Activated gamma-delta T cell treated with Interleukin-2 at 50 U/mL for 16 hours (primary cell): ENCODE measurements at regions not wholly inside any gene's neighbourhood (a gene's known extent, or its start where the extent isn't known, plus 50 kb on each side); places are given as distances from the start of the nearest gene placed in this dataset.

Experiments used
- DNase-seq: peaks from one replicate; pipeline ENCODE4 v3.0.0-alpha.2; 2020

DNA sequence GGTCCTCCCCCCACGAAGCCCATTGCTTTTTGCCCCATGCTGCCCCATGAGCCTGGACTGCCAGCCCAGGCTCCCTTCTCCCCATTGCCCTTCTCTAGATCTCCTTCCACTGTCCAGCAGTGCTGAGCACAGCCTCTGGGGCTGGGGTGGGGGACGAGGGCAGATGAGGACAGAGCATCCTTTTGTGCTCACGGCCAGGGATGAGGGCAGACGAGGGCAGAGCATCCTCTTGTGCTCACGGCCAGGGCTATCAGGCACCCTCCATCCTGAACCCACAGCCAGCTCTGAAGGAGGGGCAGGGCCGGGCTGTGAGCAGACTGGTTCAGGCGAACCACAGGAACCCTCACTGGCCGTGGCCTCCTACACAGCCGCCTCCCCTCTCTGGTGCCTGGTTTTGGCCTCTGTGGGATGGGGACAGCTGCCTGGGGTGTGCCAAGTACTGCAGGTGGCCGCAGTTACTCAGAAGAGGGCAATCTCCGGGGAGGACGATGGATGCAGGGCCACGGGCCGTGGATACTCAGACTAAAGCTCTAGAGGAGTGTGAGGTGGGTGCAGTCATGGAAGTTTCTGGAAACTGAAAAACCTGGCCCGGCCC is 1258.8 kb downstream of the BRD1 start:
- DNase-seq: no peak

DNA sequence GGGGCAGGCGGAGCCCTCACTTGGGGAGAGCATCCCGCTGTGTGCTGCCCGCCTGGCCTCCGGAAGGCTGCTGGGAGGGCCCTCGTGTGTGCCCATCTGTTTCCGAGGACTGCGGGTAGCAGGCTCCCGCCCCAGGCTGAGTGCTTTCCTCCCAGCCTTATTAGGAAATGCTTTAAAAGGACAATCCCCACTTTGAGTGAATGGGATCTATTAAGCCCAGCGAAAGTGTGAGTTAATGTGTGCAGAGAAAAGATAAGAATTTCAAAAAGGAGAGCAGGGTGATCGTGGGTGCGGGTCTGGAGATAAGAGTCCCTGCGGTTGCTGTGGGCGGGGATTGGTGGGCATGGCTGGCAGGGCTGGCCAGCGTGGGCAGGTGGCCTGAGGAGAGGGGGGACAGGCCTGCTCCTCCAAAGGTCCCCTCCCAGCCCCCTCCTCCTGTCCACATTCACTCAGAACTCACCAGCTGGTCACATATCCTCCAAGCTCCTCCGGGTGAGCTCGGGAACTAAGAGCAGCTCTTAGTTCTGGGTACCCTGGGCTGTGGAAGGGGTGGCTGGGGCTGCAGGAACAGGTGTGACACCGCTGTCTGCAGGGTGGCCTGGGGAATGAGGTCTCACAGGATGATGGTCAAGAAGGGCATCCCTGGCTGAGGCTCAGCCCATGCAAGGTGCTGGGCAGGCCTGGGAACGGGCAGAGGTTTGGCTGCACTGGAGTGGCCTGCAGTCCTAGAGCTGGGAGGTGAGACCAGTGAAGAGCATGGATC is 1260.3 kb downstream of the BRD1 start:
- no peak for DNase-seq

DNA sequence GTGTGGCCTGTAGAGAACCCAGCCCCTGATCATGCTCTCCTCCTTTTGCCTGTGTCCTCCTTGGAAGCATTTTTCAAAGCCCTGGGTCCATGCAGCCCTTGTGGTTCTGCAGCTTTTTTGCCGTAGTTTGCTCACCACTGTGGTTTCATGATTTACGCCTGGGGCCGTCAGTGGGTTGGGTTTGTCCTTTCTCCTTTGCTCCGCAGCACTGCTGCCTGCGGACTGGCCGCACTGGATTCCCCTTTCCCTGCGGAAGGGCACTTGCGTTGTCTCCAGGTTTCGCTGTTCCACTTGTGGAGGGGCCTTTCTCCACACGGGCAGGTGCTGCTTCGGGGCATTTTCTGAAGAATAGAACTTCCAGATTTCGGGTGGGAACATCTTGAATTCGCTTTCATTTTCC is 1260.9 kb downstream of the BRD1 start:
- no peak for DNase-seq

DNA sequence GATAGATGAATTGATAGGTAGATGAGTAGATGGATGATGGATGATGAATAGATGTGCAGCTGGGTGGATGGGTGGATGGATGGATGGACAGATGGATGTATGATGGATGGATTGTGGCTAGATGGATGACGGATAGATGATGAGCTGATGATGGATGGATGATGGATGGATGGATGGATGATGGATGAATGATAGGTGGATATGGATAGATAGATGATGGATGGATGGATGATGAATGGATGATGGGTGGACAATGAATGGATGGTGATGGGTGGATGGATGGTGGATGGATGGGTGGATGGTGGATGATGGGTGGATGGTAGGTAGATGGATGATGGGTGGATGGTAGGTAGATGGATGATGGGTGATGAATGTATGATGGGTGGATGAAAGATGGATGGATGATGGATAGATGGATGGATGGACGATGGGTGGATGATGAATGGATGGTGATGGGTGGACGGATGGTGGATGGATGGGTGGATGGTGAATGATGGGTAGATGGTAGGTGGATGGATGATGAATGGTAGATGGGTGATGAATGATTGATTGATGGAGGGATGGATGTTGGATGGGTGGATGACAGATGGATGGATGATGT is 1261.7 kb downstream of the BRD1 start:
- DNase-seq: no peak

DNA sequence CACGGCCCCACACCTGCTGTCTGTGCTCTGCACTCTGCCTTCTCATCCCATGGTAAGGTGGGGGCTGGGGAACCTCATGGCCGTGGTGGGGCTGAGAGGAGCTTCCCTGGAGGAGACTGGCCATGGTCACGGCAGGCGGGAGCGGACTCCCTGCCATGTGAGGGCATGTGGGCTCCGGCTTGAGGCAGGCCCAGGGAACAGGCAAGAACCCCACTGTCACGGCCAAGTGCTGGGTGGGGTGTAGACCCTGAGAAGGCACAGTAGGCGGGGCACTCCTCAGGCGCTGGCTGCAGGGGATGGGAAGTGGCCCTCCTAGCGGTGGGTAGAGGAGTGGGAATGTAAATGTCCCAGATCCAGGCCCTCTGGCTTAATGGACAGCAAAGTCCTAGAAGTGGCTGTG is 1262.7 kb downstream of the BRD1 start:
- no peak for DNase-seq

DNA sequence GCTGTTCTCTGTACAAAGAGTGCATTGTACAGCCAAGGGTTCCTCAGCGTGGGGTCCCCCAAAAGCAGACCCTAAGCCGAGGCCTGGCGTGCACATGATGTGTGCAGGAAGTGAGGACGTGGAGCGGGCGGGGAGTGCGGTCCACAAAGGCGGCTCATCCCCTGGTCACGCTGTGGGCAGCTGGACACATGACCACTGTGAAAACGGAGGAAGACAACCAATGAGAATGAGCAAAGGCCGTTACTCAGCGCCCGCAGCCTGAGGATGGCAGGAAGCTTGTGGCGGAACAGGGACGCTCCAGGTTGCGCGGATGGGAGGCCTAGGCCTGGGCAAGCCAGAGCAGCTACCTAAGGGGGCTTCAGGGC is 1263.7 kb downstream of the BRD1 start:
- no peak for DNase-seq

DNA sequence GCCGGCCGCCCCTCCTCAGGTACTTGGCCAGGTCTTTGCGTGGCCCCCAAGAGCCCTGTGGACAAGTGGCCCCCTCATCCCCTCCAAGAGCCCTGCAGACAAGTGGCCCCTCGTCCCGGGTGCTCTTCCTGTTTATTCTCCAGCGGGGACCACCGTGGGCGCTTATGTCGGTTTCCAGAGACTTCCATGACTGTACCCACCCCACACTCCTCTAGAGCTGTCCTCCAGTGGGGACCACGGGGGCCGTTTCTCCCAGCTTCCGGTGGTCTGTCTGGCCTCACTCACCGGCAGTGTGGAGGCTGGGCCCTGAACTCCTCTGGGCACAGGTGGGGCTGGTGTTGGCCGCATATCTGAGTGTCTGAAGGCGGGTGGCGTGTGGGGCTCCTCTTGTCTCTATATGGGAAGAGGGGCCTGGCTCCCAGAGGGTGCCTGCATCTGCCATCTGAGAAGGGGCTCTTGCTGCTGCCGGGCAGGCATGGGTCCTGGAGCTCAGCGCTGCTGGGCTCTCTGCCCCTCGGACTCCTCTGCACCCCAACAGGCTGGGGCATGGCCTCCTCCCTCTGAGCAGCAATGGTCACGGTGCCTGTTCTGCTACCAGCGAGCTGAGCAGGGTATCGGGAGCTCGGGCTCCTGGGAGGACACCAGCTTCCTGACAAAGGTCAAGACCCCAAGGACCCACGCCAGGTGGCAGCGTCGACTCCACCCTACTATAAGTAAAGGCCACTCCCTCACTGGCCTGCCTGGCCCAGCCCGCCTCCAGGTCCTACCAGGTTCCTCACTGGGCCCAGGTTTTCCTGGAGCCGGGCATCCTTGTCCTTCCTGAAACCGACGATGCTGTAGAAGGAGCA is 1264.3 kb downstream of the BRD1 start:
- DNase-seq: no peak

DNA sequence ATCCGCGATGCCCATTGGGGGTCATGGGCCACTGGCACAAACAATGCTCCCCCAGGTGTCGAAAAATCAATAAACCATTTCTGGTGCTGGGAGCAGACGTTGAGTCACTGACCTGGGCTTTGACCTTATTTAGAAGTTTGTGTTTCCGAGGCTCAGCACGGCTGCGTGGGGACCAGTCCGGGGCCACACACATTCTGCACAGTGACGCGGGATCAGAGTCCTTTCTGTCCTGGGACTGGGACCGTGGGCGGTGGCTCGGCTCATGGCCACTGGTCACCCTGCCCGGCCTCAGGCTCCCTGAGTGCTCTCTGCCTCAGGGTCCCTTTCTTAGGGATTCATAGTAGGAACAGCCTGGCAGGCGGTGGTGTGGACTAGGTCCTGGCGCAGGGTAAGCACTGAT is 1266.0 kb downstream of the BRD1 start:
- no peak for DNase-seq

DNA sequence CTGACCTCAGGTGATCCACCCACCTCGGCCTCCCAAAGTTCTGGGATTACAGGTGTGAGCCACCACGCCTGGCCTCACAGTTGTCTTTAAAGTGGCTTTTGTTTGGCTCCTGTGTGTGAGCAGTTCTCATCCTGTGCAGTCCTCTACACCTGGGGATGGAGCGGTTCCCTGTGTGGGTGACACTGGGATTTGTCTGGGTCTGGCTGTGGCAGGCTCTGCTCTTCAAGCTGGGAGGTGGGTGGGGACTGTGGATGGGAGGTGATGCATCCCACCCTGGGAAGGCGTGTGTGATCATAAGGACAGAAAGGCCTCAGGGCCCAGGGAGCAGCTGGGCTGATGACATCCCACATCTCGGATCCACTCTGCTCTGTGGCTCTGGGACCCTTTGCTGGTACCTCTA is 1266.8 kb downstream of the BRD1 start:
- no peak for DNase-seq

DNA sequence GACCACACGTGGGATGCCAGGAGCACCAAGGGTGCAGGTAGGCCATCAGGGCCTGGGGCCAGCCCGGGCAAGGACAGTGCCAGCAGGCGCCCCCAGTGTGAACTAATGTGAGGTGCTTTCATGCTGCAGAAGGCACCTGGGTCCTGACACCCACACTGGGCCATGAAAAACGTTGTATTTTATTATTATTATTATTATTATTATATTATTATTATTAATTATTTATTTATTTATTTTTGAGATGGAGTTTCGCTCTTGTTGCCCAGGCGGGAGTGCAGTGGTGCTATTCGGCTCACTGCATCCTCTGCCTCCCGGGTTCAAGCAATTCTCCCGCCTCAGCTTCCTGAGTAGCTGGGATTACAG is 1267.3 kb downstream of the BRD1 start:
- no peak for DNase-seq

DNA sequence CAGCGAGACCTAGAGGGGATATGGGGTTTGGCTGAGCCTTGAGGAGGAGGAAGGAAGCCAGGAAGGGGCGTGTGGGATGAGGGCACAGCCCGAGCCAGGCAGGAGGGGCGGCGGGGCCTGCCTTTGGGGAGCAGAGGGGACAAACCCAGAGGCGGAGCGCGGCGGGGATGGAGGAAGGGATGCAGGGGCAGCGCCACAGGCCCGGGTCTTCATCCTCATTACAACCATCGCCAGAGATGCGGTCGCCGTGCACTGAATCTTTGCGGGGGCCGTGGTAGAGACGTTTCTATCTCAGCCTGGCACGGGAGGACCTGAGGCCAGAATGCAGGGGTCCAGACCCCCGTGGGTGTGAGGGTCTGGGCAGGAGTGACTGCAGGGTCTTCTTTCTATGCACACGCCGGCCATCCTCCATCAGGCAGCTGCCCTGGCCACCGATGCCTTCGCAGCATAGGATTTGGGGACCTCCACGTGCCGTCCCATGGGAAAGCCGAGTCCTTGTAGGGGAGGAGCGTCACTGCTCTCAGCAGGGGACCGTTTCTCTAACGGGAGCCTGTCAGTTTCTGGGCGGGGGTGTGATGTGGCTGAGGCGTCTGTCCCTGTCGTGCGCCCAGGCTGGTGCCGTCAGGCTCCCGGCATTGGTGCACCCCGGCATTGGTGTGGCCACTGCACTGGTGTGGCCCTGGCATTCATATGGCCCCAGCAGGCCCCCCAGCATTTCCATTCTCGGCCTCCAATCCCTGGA is 1267.9 kb downstream of the BRD1 start:
- DNase-seq: no peak

DNA sequence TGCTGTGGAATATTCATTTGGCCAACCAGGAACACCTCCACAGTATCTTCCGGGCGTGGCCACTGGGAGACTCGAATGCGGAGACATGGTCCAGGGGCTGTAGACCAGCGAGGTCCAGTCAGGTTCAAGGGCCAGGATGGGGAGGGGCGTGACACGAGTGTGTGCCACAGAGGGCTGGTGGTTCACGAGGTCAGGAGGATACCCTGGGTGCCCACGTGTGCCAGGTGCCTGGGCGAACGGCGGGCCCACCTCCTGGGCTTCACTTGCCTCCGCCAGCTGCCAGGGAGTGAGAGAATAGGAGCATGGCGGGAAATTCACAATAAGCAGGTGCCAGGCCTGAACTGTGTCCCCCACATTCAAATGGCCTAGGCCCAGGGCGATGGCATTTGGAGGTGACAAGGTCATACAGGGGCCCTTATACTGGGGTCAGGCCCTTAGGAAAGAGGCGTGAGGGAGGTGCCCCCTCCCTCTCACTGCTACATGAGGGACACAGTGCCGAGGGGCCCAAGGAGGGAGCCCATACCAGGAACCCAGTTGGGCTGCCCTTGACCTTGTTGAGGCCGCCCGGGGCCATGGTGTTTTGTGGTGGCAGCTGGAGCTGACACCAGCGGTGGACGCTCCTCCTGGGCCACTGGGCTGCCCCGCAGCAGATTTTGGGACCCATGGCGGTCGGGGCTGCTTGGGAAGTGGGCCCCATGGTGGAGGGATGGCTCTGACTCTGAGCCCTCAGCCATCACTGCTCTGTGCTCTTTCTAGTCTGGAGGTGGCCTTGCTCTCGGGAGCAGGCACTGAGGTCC is 1268.9 kb downstream of the BRD1 start:
- no peak for DNase-seq

DNA sequence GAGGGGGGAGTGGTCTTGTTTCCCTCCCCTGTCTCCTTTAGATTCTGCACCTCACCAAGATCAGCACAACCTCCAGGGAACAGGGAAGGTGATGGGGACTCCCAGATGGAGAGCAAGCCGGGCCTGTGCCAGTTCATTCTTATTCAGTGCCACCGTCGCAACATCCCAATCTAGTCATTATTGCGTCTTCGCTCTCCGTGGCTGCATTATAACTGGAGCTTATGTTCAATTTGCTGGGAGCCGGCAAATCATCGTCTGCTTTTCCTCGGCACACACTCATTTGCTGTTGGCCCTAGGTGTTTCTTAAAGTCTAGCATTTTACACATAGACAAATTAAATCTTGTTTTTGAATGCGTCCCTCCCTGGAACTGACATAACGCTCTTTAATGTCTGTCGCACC is 1269.7 kb downstream of the BRD1 start:
- DNase-seq: no peak

DNA sequence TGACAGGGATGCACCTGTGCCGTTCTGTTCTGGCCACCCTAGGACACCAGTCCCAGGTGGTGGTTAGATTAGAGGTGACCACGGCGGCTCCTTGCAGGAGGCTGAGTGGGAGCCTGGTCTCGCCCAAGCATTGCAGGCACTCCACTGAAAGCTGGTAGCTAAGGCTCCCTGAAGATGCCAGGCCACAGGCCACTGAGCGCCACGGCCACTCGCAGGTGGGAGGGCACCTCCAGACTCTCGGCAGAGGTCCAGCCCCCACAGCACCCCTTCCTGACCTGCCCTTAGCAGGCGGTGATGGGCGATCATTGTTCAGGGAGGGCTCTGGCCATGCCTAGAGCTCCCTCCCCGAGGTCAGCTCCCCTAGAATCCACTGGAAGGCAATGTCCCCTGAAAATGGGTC is 1270.2 kb downstream of the BRD1 start:
- no peak for DNase-seq

DNA sequence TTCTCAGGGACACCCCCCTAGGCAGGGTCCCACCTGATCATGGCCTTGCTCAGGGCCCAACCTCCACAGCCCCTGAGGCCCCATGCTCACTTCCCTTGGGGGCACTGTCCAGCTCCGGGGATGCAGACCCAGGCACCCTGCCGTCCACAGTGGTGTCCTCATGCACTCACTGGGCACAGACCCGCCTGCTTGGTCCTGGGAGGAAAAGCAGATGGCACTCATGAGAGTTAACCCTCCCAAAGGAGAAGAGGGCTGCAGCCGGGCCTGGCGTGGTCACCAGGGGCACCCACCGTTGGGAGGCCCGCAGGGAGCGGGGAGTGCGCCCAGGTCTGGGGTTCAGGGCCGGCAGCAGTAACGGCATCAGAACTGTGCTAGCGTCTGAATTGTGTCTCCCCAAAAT is 1270.9 kb downstream of the BRD1 start:
- no peak for DNase-seq

DNA sequence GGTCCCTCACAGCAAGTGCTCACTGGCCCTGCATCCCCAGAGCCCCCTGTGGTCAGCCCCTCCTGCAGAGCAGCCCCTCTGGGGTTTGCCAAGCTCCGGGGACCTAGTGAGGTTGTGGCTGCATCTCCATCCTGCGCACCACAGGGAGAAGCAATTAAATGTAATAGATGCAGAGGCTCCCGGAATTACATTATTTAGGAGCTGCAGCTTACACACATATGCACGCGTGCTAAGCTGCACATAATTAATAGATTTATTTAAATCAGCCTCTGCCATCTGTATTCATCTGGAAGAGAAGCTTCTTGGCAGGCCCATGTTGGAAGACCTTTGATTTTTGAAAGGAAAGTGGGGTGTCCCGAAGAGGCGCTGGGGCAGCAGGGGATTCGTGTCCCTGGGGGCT is 1271.5 kb downstream of the BRD1 start:
- DNase-seq: no peak

DNA sequence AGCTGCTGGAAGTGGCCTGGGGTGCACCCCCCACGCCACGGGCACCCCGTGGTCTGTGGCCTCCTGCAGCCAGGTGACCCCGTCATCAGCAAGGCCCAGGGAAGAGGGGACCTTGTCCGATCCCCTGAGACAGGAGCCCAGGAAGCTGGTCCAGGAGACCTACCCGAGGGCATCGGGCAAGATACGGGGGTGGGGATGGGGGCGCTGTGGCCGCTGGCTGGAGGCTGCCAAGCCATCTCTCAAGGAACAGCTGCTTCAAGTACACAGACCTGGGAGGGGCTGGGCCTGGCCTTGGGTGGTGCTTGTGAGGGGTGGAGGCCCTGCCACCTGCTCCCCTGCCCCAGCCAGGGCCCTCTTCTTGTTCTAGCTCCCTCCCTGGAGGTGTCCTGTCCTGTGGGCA is 1272.1 kb downstream of the BRD1 start:
- DNase-seq: no peak

DNA sequence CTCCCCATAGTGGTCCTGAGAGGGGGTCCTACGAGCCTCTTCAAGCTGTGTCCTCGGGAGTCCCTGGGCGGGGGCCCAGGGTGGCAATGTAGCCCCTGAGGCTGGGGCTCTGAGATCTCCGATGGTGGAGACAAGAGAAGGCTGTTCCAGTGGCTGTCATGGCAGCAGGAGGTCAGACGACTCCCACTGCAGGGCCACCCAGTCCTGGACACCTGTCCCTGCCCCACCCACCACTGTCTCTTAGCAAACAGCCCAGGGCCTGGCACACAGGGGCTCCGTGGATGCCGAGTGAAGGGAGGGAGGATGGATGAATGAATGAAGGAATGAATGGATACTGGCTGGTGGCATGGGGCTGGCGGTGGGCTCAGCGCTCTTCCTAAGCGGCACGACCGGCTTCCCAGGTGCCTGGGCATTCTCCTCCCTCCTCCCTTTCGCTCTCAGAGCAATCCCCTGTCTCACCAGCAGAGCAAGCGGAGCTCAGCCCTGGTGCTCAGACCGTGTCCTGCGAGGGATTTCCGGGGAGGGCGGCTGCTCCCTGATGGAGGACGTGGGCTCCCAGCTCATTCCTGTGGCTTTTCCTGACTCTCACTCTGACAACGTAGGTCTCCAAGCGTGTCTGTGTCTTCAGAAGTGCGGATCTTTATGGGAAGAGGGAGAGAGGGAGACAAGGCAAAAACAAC is 1272.6 kb downstream of the BRD1 start:
- no peak for DNase-seq

DNA sequence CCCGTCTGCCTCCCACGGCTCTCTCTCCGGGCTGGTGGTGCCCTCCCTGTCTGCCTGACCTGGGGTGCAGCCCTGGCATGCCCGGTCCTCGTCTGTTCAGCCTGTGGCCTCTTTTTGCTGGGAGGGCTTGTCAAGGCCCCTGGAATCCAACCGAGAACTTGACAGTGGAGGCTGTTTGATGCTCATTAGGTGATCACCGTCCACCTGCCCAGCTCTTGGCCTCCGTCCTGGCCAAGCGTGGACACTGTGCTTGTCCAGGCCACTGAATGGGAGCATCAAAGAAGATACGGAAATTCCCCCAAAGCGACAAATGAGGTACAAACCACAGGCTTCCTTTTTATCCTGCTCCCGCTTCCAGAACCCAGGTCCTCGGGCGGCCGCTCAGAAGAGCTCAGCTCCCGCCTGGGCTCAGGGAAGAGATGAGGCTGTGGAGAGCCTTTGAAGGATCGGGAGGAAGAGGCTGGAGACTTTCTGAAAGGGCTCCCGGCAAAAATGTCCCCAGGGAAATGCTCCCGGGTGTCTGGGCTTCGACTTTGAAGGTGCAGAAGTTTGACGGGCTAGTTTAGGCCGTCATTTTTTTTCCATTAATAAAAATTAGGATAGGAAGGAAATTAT is 1273.9 kb downstream of the BRD1 start:
- DNase-seq: no peak

DNA sequence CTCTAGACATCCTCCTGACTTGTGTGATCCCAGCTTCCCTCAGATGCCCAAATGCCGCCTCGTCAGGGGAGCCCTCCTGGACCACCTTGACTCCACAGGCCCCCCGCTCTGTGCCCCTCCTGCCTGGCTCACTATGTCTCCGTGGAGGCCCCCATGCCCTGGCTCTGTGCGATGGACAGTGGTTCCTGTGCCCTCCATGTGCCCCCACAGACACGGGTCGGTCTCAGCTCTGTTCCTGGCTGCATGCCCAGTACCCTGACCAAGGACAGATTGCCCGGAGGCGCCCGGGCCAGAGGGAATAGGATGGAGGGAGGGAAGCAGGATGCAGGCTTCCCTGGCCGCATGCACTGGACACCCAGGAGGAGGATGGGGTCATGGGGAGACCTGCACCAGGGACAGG is 1274.6 kb downstream of the BRD1 start:
- DNase-seq: no peak

DNA sequence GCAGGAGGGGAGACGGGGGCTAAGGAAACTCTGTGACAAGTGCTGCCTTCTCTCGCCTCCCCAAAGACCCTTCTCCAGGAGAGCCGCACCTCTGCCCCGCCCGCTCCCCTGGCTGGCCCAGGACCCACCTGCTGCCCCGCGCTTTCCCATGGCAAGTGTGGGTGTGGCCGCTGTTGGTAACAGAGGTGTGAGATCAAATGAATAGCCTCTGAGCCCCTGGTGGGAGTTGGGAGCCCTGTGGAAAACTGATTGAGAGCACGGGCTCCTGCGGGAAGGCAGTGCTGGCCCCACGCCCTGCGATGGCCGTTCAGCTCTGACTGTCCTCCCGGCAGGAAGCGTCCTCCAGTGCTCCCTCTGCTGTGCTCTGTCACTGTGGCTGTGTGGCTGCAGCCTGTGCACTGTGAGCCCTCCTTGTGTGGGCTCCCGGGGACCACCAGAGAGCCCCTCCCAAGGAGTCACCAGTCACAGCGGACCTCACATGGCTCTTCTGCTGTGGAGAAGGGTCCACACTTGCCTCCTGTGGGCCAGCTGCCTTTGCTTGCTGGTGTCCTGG is 1275.9 kb downstream of the BRD1 start:
- no peak for DNase-seq
